ENCODE measurements at regions not wholly inside any gene's neighbourhood (a gene's known extent, or its start where the extent isn't known, plus 50 kb on each side); places are given as distances from the start of the nearest gene placed in this dataset.

DNA sequence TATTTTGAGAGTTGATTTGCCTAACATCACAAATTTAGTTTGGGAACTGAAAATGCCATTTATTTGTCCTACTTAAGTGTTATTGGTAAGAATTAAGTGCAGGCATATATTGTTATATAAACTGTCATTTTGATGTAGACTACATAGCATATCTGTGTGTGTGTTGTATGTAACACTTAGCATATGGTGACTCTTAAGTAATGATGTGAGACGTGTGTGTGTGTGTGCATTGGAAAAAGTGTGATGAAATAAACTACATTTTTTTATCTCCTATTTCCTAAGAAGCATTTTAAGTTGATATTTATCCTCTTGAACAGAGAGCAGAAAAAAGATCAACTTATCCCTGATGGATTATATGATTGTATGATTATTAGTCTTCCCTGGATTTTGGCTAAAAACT is 588.2 kb upstream of the SUCLG2 start:
- TF ChIP-seq, protein P1, sequence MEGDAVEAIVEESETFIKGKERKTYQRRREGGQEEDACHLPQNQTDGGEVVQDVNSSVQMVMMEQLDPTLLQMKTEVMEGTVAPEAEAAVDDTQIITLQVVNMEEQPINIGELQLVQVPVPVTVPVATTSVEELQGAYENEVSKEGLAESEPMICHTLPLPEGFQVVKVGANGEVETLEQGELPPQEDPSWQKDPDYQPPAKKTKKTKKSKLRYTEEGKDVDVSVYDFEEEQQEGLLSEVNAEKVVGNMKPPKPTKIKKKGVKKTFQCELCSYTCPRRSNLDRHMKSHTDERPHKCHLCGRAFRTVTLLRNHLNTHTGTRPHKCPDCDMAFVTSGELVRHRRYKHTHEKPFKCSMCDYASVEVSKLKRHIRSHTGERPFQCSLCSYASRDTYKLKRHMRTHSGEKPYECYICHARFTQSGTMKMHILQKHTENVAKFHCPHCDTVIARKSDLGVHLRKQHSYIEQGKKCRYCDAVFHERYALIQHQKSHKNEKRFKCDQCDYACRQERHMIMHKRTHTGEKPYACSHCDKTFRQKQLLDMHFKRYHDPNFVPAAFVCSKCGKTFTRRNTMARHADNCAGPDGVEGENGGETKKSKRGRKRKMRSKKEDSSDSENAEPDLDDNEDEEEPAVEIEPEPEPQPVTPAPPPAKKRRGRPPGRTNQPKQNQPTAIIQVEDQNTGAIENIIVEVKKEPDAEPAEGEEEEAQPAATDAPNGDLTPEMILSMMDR (IDR thresholded peaks at IDR 0.05): no peak
- TF ChIP-seq POLR2A (IDR thresholded peaks at IDR 0.05) (no peak), EP300 (IDR thresholded peaks at IDR 0.05) (no peak)

Measured in sigmoid colon (tissue), 4 donors.